ENCODE measurements at regions not wholly inside any gene's neighbourhood (a gene's known extent, or its start where the extent isn't known, plus 50 kb on each side); places are given as distances from the start of the nearest gene placed in this dataset.

- H3K36me3 Mint-ChIP-seq, result no peaks in the 10 kb centered on the region
- no peaks in the 10 kb centered on the region for H3K79me2 ChIP-seq (ENCODE audit: insufficient read depth, low read length)
- H4K20me1 ChIP-seq (ENCODE audit: insufficient read depth, low read length), result no peaks in the 10 kb centered on the region
- H3K27me3 ChIP-seq (ENCODE audit: control insufficient read depth in 2 of 2, insufficient read depth in 2 of 2, low read length in 2 of 2), result no peaks in the 10 kb centered on the region
- H3K4me2 ChIP-seq (replicated peaks; ENCODE audit: extremely low read depth, low read length, poor library complexity, severe bottlenecking), result no peak overlapping the region
- H3K27ac Mint-ChIP-seq, result no peak overlapping the region
- H3K4me1 ChIP-seq (ENCODE audit: control insufficient read depth in 1 of 2, insufficient read depth in 2 of 2, low read length in 2 of 2), result no peaks in the 10 kb centered on the region
- H3K4me3 Mint-ChIP-seq, result no peak overlapping the region
- H3K9ac ChIP-seq (ENCODE audit: insufficient read depth, low read length, poor library complexity, severe bottlenecking), result no peak overlapping the region
- H3K9me3 ChIP-seq (replicated peaks in 1 of 2; ENCODE audit: control insufficient read depth in 1 of 2, insufficient read depth in 1 of 2, low read length in 2 of 2), result no peaks in the 10 kb centered on the region
- WGBS (ENCODE audit: insufficient coverage), result 100% methylated on average over 1 of the region's 4 CpGs
- H3K4me1 Mint-ChIP-seq, result no peaks in the 10 kb centered on the region
- TF ChIP-seq CTCF (IDR thresholded peaks at IDR 0.05), result no peak
- intact Hi-C loops (cut with micrococcal nuclease), result no loop called here
- peaks cover 0 to 4% (median 1%) of the 10 kb centered on the region in 7 donors for H3K9me3 Mint-ChIP-seq
- no peak for DNase-seq
- no peak overlapping the region for H3K4me3 ChIP-seq (replicated peaks in 1 of 3; ENCODE audit: low read depth in 2 of 3, low read length in 3 of 3)
- no peak overlapping the region for H3K27ac ChIP-seq (ENCODE audit: low read depth in 1 of 2, low read length in 2 of 2)
- H2AFZ ChIP-seq (ENCODE audit: insufficient read depth, low read depth, low read length, poor library complexity, severe bottlenecking), result no peak overlapping the region
- no peaks in the 10 kb centered on the region for H3K36me3 ChIP-seq (replicated peaks in 1 of 2; ENCODE audit: control insufficient read depth in 1 of 2, insufficient read depth in 2 of 2, low read length in 2 of 2)
- H3K27me3 Mint-ChIP-seq (ENCODE audit: low read depth in 3 of 3), result peaks cover 0 to 3% (median 0%) of the 10 kb centered on the region in 3 donors
Measured at GRCh38 chr20:52840041-52840440, 132.1 kb upstream of the TSHZ2 start.

- H3K9ac ChIP-seq (ENCODE audit: insufficient read depth, low read length, poor library complexity, severe bottlenecking), result no peak overlapping the region
- H3K4me3 ChIP-seq (replicated peaks in 1 of 3; ENCODE audit: low read depth in 2 of 3, low read length in 3 of 3), result no peak overlapping the region
- H2AFZ ChIP-seq (ENCODE audit: insufficient read depth, low read depth, low read length, poor library complexity, severe bottlenecking), result no peak overlapping the region
- Mint-ChIP-seq H3K9me3 (peaks cover 0 to 8% (median 3%) of the 10 kb centered on the region in 7 donors), H3K27me3 (ENCODE audit: low read depth in 3 of 3) (peaks cover 0 to 3% (median 2%) of the 10 kb centered on the region in 3 donors), H3K27ac (no peak overlapping the region), H3K36me3 (no peaks in the 10 kb centered on the region), H3K4me3 (no peak overlapping the region), H3K4me1 (no peaks in the 10 kb centered on the region)
- H3K27ac ChIP-seq (ENCODE audit: low read depth in 1 of 2, low read length in 2 of 2), result no peak overlapping the region
- H3K9me3 ChIP-seq (replicated peaks in 1 of 2; ENCODE audit: control insufficient read depth in 1 of 2, insufficient read depth in 1 of 2, low read length in 2 of 2), result no peaks in the 10 kb centered on the region
- no peaks in the 10 kb centered on the region for H3K27me3 ChIP-seq (ENCODE audit: control insufficient read depth in 2 of 2, insufficient read depth in 2 of 2, low read length in 2 of 2)
- no peaks in the 10 kb centered on the region for H4K20me1 ChIP-seq (ENCODE audit: insufficient read depth, low read length)
- no peaks in the 10 kb centered on the region for H3K79me2 ChIP-seq (ENCODE audit: insufficient read depth, low read length)
- H3K4me1 ChIP-seq (ENCODE audit: control insufficient read depth in 1 of 2, insufficient read depth in 2 of 2, low read length in 2 of 2), result no peaks in the 10 kb centered on the region
- no peak for TF ChIP-seq CTCF (IDR thresholded peaks at IDR 0.05)
- intact Hi-C loops (cut with micrococcal nuclease), result no loop called here
- no peak overlapping the region for H3K4me2 ChIP-seq (replicated peaks; ENCODE audit: extremely low read depth, low read length, poor library complexity, severe bottlenecking)
- no CpG with 5 or more reads among the region's 2 CpGs for WGBS (ENCODE audit: insufficient coverage)
- no peaks in the 10 kb centered on the region for H3K36me3 ChIP-seq (replicated peaks in 1 of 2; ENCODE audit: control insufficient read depth in 1 of 2, insufficient read depth in 2 of 2, low read length in 2 of 2)
- no peak for DNase-seq
Measured at GRCh38 chr20:52838510-52839241, 133.5 kb upstream of the TSHZ2 start.

Data from CD14-positive monocyte (primary cell).